Esophagus squamous epithelium (tissue), 4 donors: ENCODE measurements at regions not wholly inside any gene's neighbourhood (a gene's known extent, or its start where the extent isn't known, plus 50 kb on each side); places are given as distances from the start of the nearest gene placed in this dataset.

Experiments
- POLR2A ChIP-seq, 4 donors: fragments of 450-650 bp; IDR thresholded peaks; one replicate each; pipeline ENCODE4 v1.6.1; 2017; ENCODE audit warnings: antibody characterized with exemption in 4 of 4, mild to moderate bottlenecking in 4 of 4, moderate library complexity in 3 of 4
- TF ChIP-seq, protein P1 (sequence below), 6 experiments: fragments of 450-650 bp in 4 of 6; fragments of 200-600 bp in 2 of 6; sonication (generic) in 2 of 6; IDR thresholded peaks; one replicate each; pipeline ENCODE4 v1.5.1; 2016 to 2019; ENCODE audit warnings: antibody characterized with exemption in 6 of 6, mild to moderate bottlenecking in 4 of 6, moderate library complexity in 4 of 6

DNA sequence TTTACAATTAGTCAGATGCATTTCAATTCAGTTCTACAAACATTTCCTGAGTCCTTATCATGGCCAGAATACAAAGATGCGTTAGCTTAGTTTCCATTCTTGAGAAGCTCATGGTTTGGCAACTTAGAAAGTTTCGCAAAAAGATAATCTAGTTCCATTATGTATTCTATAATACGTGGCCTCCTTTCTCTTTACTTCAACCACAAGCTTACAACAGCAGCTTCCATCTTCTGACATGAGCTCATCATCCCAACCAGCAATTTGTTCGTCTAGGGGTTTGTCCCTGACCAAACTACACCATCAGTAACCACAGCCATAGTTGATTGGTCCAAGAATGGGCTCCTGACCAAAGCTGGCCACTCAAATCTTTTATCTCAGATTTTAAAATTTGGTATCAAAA, 267.6 kb upstream of the TBC1D5 start:
- TF ChIP-seq, protein P1, sequence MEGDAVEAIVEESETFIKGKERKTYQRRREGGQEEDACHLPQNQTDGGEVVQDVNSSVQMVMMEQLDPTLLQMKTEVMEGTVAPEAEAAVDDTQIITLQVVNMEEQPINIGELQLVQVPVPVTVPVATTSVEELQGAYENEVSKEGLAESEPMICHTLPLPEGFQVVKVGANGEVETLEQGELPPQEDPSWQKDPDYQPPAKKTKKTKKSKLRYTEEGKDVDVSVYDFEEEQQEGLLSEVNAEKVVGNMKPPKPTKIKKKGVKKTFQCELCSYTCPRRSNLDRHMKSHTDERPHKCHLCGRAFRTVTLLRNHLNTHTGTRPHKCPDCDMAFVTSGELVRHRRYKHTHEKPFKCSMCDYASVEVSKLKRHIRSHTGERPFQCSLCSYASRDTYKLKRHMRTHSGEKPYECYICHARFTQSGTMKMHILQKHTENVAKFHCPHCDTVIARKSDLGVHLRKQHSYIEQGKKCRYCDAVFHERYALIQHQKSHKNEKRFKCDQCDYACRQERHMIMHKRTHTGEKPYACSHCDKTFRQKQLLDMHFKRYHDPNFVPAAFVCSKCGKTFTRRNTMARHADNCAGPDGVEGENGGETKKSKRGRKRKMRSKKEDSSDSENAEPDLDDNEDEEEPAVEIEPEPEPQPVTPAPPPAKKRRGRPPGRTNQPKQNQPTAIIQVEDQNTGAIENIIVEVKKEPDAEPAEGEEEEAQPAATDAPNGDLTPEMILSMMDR (IDR thresholded peaks at IDR 0.05) = no peak
- no peak for TF ChIP-seq POLR2A (IDR thresholded peaks at IDR 0.05)
